GM06990 (cell line): ENCODE measurements at regions not wholly inside any gene's neighbourhood (a gene's known extent, or its start where the extent isn't known, plus 50 kb on each side); places are given as distances from the start of the nearest gene placed in this dataset.

Experiments used
- DNase-seq: peaks from one replicate; pipeline ENCODE4 v3.0.0-alpha.2; 2011; ENCODE audit not compliant: insufficient read length; ENCODE audit errors: extremely low read depth
- H3K27me3 ChIP-seq: replicated peaks from 2 replicates; pipeline ENCODE4 v1.6.0; 2011; ENCODE audit warnings: low read length; ENCODE audit not compliant: control insufficient read depth, insufficient read depth
- H3K36me3 ChIP-seq: 2 replicates; pipeline ENCODE4 v1.5.1; 2011; ENCODE audit warnings: low read length; ENCODE audit not compliant: control insufficient read depth, insufficient read depth
- H3K4me3 ChIP-seq: replicated peaks from 2 replicates; pipeline ENCODE4 v1.5.1; 2011; ENCODE audit warnings: low read depth, mild to moderate bottlenecking, control low read depth, low read length
- TF ChIP-seq, protein P1 (sequence below): IDR thresholded peaks from 2 replicates; pipeline ENCODE4 v1.5.1; 2011; ENCODE audit warnings: low read length, control low read depth, mild to moderate bottlenecking, inconsistent platforms; ENCODE audit not compliant: insufficient read depth, poor library complexity, severe bottlenecking

DNA sequence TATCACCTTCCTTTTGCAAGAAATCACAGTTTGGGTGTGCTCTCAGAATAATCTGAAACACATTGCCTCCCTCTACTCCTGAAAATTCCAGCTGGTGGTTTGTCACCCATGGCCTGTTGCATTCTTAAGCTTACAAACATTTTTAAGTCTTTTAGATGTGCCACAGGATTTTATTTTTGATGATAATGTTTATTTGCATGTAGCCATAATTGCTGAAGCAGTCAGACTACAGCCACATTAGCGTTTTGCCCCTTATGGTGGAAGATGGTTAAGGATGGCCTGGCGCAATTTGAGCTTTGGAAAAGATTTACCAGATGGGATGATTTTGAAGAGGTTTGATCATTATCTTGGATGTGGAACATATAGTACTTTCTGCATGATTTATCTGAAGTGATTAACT lies 439.5 kb downstream of the MEIS1 start:
- Histone ChIP-seq H3K4me3 (no peak overlapping the region), H3K36me3 (no peaks in the 10 kb centered on the region), H3K27me3 (no peaks in the 10 kb centered on the region)
- TF ChIP-seq, protein P1, sequence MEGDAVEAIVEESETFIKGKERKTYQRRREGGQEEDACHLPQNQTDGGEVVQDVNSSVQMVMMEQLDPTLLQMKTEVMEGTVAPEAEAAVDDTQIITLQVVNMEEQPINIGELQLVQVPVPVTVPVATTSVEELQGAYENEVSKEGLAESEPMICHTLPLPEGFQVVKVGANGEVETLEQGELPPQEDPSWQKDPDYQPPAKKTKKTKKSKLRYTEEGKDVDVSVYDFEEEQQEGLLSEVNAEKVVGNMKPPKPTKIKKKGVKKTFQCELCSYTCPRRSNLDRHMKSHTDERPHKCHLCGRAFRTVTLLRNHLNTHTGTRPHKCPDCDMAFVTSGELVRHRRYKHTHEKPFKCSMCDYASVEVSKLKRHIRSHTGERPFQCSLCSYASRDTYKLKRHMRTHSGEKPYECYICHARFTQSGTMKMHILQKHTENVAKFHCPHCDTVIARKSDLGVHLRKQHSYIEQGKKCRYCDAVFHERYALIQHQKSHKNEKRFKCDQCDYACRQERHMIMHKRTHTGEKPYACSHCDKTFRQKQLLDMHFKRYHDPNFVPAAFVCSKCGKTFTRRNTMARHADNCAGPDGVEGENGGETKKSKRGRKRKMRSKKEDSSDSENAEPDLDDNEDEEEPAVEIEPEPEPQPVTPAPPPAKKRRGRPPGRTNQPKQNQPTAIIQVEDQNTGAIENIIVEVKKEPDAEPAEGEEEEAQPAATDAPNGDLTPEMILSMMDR, result no peak
- DNase-seq, result no peak

DNA sequence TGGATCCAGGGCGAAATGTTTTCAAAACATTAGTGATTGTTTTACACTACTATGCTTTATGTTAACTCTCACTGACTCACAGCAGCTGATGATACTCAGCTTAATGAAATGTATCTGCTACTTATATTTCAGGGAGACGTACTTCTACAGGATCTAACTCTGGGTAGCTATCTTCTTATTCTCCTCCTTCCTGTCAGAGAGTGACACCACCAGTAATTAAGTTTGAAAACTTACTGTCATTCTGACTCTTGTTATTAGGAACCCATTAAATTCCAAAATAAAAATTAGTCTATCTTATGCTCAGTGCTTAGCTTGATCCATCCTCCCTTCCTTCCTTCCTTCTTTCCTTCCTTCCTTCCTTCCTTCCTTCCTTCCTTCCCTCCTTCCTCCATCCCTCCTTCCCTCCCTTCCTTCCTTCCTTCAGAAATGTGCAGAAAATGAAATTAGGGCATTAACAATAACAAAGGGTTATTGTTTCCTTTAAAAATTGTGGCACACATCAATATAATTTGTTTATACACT lies 441.1 kb downstream of the MEIS1 start:
- DNase-seq, result no peak
- no peaks in the 10 kb centered on the region for H3K36me3 ChIP-seq
- H3K4me3 ChIP-seq, result no peak overlapping the region
- H3K27me3 ChIP-seq, result no peaks in the 10 kb centered on the region
- TF ChIP-seq, protein P1, result no peak

DNA sequence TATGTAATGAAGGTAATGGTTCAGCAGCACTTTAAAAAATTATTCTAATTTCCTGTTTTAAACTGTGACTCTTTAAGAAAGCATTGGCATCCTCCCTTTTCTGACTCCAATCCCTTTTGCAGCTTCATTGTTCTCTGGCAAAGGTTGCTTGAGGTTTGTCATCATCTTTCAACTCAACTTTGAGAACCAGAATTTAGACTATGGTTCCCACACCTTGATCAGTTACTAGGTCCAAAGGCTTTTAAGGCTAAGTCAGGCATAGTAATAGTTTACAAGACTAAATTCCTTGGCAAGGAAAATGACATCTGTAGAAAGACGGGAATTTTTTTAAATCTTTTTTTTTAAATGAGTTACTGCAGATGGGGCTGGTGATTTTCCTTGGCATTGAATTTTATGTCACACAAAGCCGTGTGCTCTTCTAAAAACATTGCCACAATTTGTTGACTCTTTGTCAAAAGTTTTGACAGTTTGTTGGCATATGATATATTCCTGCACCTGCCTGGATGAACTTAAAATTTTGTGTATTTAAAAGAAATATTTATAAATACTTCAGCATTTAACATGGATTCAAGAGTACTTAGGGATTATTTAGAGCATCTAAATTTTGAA lies 451.0 kb downstream of the MEIS1 start:
- Histone ChIP-seq H3K36me3 (no peaks in the 10 kb centered on the region), H3K4me3 (no peak overlapping the region), H3K27me3 (no peaks in the 10 kb centered on the region)
- DNase-seq, result no peak
- TF ChIP-seq, protein P1, result no peak

DNA sequence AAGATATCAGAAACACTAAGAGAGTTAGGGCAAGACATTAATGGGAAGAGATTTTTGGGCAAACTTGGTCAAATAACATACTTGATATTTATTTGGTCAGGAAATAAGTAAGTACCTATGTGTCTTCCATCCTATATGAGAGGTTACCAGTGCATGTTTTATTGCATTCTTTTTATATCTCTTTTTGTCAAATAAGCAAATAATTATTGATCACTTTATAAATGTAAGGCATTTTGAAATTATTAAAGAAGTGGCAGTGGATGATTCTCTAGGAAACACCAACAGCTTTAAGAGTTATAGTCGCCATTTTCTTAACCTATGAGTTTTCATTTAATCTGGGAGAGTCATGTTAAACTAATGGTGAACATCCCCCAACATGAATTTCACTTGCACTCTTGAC lies 453.3 kb downstream of the MEIS1 start:
- Histone ChIP-seq H3K27me3 (no peaks in the 10 kb centered on the region), H3K36me3 (no peaks in the 10 kb centered on the region), H3K4me3 (no peak overlapping the region)
- DNase-seq, result no peak
- TF ChIP-seq, protein P1, result no peak

DNA sequence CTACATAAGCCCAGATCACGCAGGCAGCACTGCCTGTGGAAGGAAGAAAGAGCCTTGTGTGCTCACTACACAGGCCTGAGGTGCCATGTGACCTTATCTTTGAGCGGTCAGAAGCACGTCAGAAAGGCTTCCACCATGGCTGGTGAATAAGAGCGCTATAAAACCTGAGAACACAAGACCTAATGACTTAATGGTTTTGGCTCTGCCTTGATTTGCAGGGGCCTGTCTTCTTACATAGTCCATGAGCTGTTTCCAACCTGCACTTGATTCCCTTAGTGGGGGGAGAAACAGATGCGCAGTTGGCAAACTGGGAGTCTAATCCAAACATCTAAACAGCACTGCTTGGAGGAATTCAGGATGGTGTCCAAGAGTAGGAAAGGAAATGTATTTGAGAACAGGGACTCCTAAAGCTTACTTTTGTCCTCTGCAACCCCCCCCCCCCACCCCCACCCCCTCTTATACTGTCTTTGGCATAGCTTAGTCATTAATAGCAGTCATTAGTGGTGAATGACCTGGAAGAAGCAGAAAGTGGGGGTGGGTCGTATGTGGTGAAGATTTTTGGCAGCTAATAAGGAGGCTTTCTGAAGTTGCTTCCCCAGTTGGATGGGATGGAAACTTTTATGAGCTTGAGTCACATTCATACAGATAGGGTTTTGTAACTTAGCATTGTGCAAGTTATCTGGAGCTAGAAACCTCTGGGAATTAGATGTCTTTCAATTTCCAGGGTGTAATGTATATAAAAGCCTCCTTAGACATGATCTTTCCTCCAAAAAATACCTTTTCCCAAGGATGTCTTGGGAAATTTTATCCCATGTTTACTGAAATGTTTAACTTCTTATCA lies 454.1 kb downstream of the MEIS1 start:
- Histone ChIP-seq H3K4me3 (no peak overlapping the region), H3K36me3 (no peaks in the 10 kb centered on the region), H3K27me3 (no peaks in the 10 kb centered on the region)
- DNase-seq, result no peak
- TF ChIP-seq, protein P1, result no peak
